Esophagus squamous epithelium (tissue), 4 donors: ENCODE measurements at regions not wholly inside any gene's neighbourhood (a gene's known extent, or its start where the extent isn't known, plus 50 kb on each side); places are given as distances from the start of the nearest gene placed in this dataset.

ENCODE experiments used
- CTCF ChIP-seq, 6 experiments: fragments of 450-650 bp in 4 of 6; fragments of 200-600 bp in 2 of 6; sonication (generic) in 2 of 6; IDR thresholded peaks; one replicate each; pipeline ENCODE4 v1.5.1; 2016 to 2019; ENCODE audit warnings: antibody characterized with exemption in 6 of 6, mild to moderate bottlenecking in 4 of 6, moderate library complexity in 4 of 6
- POLR2A ChIP-seq, 4 donors: fragments of 450-650 bp; IDR thresholded peaks; one replicate each; pipeline ENCODE4 v1.6.1; 2017; ENCODE audit warnings: antibody characterized with exemption in 4 of 4, mild to moderate bottlenecking in 4 of 4, moderate library complexity in 3 of 4

- TF ChIP-seq CTCF (IDR thresholded peaks at IDR 0.05) (no peak), POLR2A (IDR thresholded peaks at IDR 0.05) (no peak)
Observed at GRCh38 chr14:26963711-26964110, 365.9 kb upstream of the NOVA1 start.
